ENCODE measurements at regions not wholly inside any gene's neighbourhood (a gene's known extent, or its start where the extent isn't known, plus 50 kb on each side); places are given as distances from the start of the nearest gene placed in this dataset.

GRCh38 chr18:22467760-22468553 lies 50.2 kb upstream of the CTAGE1 start:
- CTCF ChIA-PET, result no interaction called here
- POLR2A ChIA-PET, result no interaction called here
- TF ChIP-seq CTCF (IDR thresholded peaks at IDR 0.05; ENCODE audit: control extremely low read depth, extremely low read depth, low read depth, missing control alignments), result no peak
- no peak for DNase-seq (ENCODE audit: extremely low spot score)

- no peak for DNase-seq (ENCODE audit: extremely low spot score)
- ChIA-PET CTCF (no interaction called here), POLR2A (no interaction called here)
- TF ChIP-seq CTCF (IDR thresholded peaks at IDR 0.05; ENCODE audit: control extremely low read depth, extremely low read depth, low read depth, missing control alignments), result no peak
These were observed 50.8 kb upstream of the CTAGE1 start for GRCh38 chr18:22468554-22468891.

GRCh38 chr18:22469061-22469734 lies 51.5 kb upstream of the CTAGE1 start:
- no peak for DNase-seq (ENCODE audit: extremely low spot score)
- ChIA-PET CTCF (interaction anchor here (1.0 kb wide), 1 partner anchor 8 kb away, joined by 4 read pairs; no protein-coding TSS in a partner anchor), POLR2A (no interaction called here)
- TF ChIP-seq CTCF (IDR thresholded peaks at IDR 0.05; ENCODE audit: control extremely low read depth, extremely low read depth, low read depth, missing control alignments), result no peak

- ChIA-PET POLR2A (no interaction called here), CTCF (interaction anchor here (1.0 kb wide), 1 partner anchor 9 kb away, joined by 4 read pairs; no protein-coding TSS in a partner anchor)
- no peak for TF ChIP-seq CTCF (IDR thresholded peaks at IDR 0.05; ENCODE audit: control extremely low read depth, extremely low read depth, low read depth, missing control alignments)
- no peak for DNase-seq (ENCODE audit: extremely low spot score)
These were observed 52.2 kb upstream of the CTAGE1 start for GRCh38 chr18:22469926-22470247.

GRCh38 chr18:22470248-22471235 lies 52.8 kb upstream of the CTAGE1 start:
- TF ChIP-seq CTCF (IDR thresholded peaks at IDR 0.05; ENCODE audit: control extremely low read depth, extremely low read depth, low read depth, missing control alignments), result no peak
- POLR2A ChIA-PET, result no interaction called here
- CTCF ChIA-PET, result interaction anchor here (0.8 to 1.0 kb wide), 2 partner anchors 10 to 23 kb away, joined by 3 to 4 read pairs; no protein-coding TSS in a partner anchor
- DNase-seq (ENCODE audit: extremely low spot score), result no peak

- POLR2A ChIA-PET, result no interaction called here
- DNase-seq (ENCODE audit: extremely low spot score), result no peak
- CTCF ChIA-PET, result interaction anchor here (0.8 kb wide), 1 partner anchor 21 kb away, joined by 3 read pairs; no protein-coding TSS in a partner anchor
- TF ChIP-seq CTCF (IDR thresholded peaks at IDR 0.05; ENCODE audit: control extremely low read depth, extremely low read depth, low read depth, missing control alignments), result no peak
These were observed 53.9 kb upstream of the CTAGE1 start for GRCh38 chr18:22471546-22472131.

Data from GM10248 (cell line).